GM10266 (cell line): ENCODE measurements at regions not wholly inside any gene's neighbourhood (a gene's known extent, or its start where the extent isn't known, plus 50 kb on each side); places are given as distances from the start of the nearest gene placed in this dataset.

Experiments
- DNase-seq: peaks from one replicate; pipeline ENCODE4 v3.0.0; 2012; ENCODE audit errors: extremely low spot score
- CTCF ChIP-seq: IDR thresholded peaks from 2 replicates; pipeline ENCODE4 v1.5.1; 2012; ENCODE audit warnings: mild to moderate bottlenecking, low read depth; ENCODE audit not compliant: control insufficient read depth, insufficient read depth; ENCODE audit errors: missing control alignments

GRCh38 chr4:24065974-24066373, 176.1 kb upstream of the PPARGC1A start:
- no peak for TF ChIP-seq CTCF

GRCh38 chr4:24063731-24064130, 173.9 kb upstream of the PPARGC1A start:
- no peak for TF ChIP-seq CTCF
- DNase-seq: no peak

More at GRCh38 chr4:24065974-24066373, 176.1 kb upstream of the PPARGC1A start:
- no peak for DNase-seq

- DNase-seq: no peak
- TF ChIP-seq CTCF: no peak
Observed at GRCh38 chr4:24060932-24061331, 171.1 kb upstream of the PPARGC1A start.

GRCh38 chr4:24059839-24060238, 170.0 kb upstream of the PPARGC1A start:
- no peak for TF ChIP-seq CTCF
- no peak for DNase-seq

GRCh38 chr4:24057915-24058559, 168.2 kb upstream of the PPARGC1A start:
- no peak for TF ChIP-seq CTCF
- DNase-seq: no peak

GRCh38 chr4:24056289-24056688, 166.4 kb upstream of the PPARGC1A start:
- TF ChIP-seq CTCF: no peak
- DNase-seq: no peak

- no peak for TF ChIP-seq CTCF
Observed at GRCh38 chr4:24055623-24056022, 165.8 kb upstream of the PPARGC1A start.

More at GRCh38 chr4:24055623-24056022, 165.8 kb upstream of the PPARGC1A start:
- DNase-seq: no peak
